ENCODE measurements at regions not wholly inside any gene's neighbourhood (a gene's known extent, or its start where the extent isn't known, plus 50 kb on each side); places are given as distances from the start of the nearest gene placed in this dataset.

GRCh38 chr10:10734356-10735064, 283.2 kb upstream of the CELF2 start:
- Mint-ChIP-seq H3K4me3 (ENCODE audit: unreplicated experiment) (no peak overlapping the region), H3K27me3 (ENCODE audit: insufficient read depth, unreplicated experiment) (peaks cover 8% of the 10 kb centered on the region), H3K4me1 (ENCODE audit: low read depth, unreplicated experiment) (no peaks in the 10 kb centered on the region), H3K36me3 (ENCODE audit: insufficient read depth, unreplicated experiment) (no peaks in the 10 kb centered on the region), H3K27ac (ENCODE audit: unreplicated experiment) (no peak overlapping the region), H3K9me3 (ENCODE audit: unreplicated experiment) (no peaks in the 10 kb centered on the region)
- Histone ChIP-seq H3K36me3 (ENCODE audit: control insufficient read depth, insufficient read depth, low read length) (no peaks in the 10 kb centered on the region), H3K4me3 (ENCODE audit: low read depth, low read length) (no peak overlapping the region), H3K27me3 (replicated peaks; ENCODE audit: control insufficient read depth, insufficient read depth, low read length) (no peaks in the 10 kb centered on the region), H3K9me3 (peaks cover 8% of the 10 kb centered on the region; the same call in 1 of the 2 replicates), H3K4me1 (no peaks in the 10 kb centered on the region)
- ChIA-PET CTCF (no interaction called here), POLR2A (no interaction called here)
- no peak for DNase-seq
- TF ChIP-seq, protein P1, sequence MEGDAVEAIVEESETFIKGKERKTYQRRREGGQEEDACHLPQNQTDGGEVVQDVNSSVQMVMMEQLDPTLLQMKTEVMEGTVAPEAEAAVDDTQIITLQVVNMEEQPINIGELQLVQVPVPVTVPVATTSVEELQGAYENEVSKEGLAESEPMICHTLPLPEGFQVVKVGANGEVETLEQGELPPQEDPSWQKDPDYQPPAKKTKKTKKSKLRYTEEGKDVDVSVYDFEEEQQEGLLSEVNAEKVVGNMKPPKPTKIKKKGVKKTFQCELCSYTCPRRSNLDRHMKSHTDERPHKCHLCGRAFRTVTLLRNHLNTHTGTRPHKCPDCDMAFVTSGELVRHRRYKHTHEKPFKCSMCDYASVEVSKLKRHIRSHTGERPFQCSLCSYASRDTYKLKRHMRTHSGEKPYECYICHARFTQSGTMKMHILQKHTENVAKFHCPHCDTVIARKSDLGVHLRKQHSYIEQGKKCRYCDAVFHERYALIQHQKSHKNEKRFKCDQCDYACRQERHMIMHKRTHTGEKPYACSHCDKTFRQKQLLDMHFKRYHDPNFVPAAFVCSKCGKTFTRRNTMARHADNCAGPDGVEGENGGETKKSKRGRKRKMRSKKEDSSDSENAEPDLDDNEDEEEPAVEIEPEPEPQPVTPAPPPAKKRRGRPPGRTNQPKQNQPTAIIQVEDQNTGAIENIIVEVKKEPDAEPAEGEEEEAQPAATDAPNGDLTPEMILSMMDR (IDR thresholded peaks at IDR 0.05; ENCODE audit: insufficient read depth in 1 of 2, low read depth in 1 of 2, low read length in 1 of 2, severe bottlenecking in 1 of 2, unreplicated experiment in 1 of 2), result no peak
- BruUV-seq (replicated peaks), result no TSS peak
- intact Hi-C loops (cut with micrococcal nuclease; ENCODE audit: unreplicated experiment), result no loop called here

DNA sequence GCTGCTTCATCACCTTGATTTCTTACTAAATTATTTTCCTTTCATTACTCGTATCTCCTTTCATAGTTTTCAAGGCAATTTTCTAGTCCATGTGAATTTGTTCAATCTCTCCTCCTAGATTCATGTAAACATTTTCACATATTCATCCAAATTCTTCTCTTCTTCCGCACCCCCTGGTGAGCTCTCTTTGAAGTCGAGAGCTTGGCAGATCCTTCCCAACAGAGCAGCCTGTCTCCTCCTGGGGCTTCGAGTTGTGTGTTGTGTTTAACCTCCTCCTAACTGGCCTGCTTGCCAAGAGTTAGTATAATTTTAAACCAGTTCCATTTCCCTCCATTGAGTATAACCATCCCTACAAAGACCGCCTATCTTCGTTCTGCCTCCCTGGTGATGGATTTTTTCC, 272.4 kb upstream of the CELF2 start:
- DNase-seq, result no peak
- H3K36me3 Mint-ChIP-seq (ENCODE audit: insufficient read depth, unreplicated experiment), result no peaks in the 10 kb centered on the region
- Histone ChIP-seq H3K9me3 (peaks cover 9% of the 10 kb centered on the region), H3K4me1 (no peaks in the 10 kb centered on the region), H3K36me3 (ENCODE audit: control insufficient read depth, insufficient read depth, low read length) (no peaks in the 10 kb centered on the region), H3K27me3 (replicated peaks; ENCODE audit: control insufficient read depth, insufficient read depth, low read length) (no peaks in the 10 kb centered on the region), H3K4me3 (ENCODE audit: low read depth, low read length) (no peak overlapping the region)
- POLR2A ChIA-PET, result no interaction called here
- TF ChIP-seq, protein P1 (IDR thresholded peaks at IDR 0.05; ENCODE audit: insufficient read depth in 1 of 2, low read depth in 1 of 2, low read length in 1 of 2, severe bottlenecking in 1 of 2, unreplicated experiment in 1 of 2), result no peak
- H3K4me3 Mint-ChIP-seq (ENCODE audit: unreplicated experiment), result no peak overlapping the region
- no TSS peak for BruUV-seq (replicated peaks)
- no peaks in the 10 kb centered on the region for H3K4me1 Mint-ChIP-seq (ENCODE audit: low read depth, unreplicated experiment)
- CTCF ChIA-PET, result no interaction called here
- no peak overlapping the region for H3K27ac Mint-ChIP-seq (ENCODE audit: unreplicated experiment)
- intact Hi-C loops (cut with micrococcal nuclease; ENCODE audit: unreplicated experiment), result no loop called here
- peaks cover 11% of the 10 kb centered on the region for H3K9me3 Mint-ChIP-seq (ENCODE audit: unreplicated experiment)
- H3K27me3 Mint-ChIP-seq (ENCODE audit: insufficient read depth, unreplicated experiment), result peaks cover 22% of the 10 kb centered on the region

DNA sequence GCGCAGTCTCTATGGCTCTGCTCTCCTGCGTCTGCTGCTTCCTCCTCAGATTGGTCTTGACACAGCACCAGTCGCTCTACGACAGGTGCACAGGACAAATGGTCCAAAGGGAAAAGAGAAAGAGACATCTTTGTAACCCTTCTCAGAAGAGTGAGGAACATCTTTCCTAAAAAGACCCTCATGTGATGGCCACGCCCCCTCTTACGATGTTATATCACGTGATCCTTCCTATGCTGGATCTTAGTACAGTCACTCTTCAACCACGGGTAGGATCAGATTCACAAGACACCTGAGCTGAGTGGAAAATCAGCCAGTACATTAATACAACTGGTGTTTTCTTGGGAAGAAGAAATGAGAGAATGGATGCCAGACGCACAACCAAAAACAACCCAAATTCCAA, 262.2 kb upstream of the CELF2 start:
- Mint-ChIP-seq H3K36me3 (ENCODE audit: insufficient read depth, unreplicated experiment) (no peaks in the 10 kb centered on the region), H3K4me1 (ENCODE audit: low read depth, unreplicated experiment) (no peaks in the 10 kb centered on the region), H3K27me3 (ENCODE audit: insufficient read depth, unreplicated experiment) (peaks cover 9% of the 10 kb centered on the region), H3K4me3 (ENCODE audit: unreplicated experiment) (no peak overlapping the region), H3K9me3 (ENCODE audit: unreplicated experiment) (peaks cover 15% of the 10 kb centered on the region), H3K27ac (ENCODE audit: unreplicated experiment) (no peak overlapping the region)
- CTCF ChIA-PET, result no interaction called here
- Histone ChIP-seq H3K9me3 (peaks cover 5% of the 10 kb centered on the region; the same call in 1 of the 2 replicates), H3K4me3 (ENCODE audit: low read depth, low read length) (no peak overlapping the region), H3K4me1 (no peaks in the 10 kb centered on the region), H3K27me3 (replicated peaks; ENCODE audit: control insufficient read depth, insufficient read depth, low read length) (no peaks in the 10 kb centered on the region), H3K36me3 (ENCODE audit: control insufficient read depth, insufficient read depth, low read length) (no peaks in the 10 kb centered on the region)
- POLR2A ChIA-PET, result no interaction called here
- no TSS peak for BruUV-seq (replicated peaks)
- no peak for DNase-seq
- TF ChIP-seq, protein P1 (IDR thresholded peaks at IDR 0.05; ENCODE audit: insufficient read depth in 1 of 2, low read depth in 1 of 2, low read length in 1 of 2, severe bottlenecking in 1 of 2, unreplicated experiment in 1 of 2), result no peak
- intact Hi-C loops (cut with micrococcal nuclease; ENCODE audit: unreplicated experiment), result no loop called here
